Left lung (tissue), 4 donors: ENCODE measurements at regions not wholly inside any gene's neighbourhood (a gene's known extent, or its start where the extent isn't known, plus 50 kb on each side); places are given as distances from the start of the nearest gene placed in this dataset.
"Not testable (repeated sequence)": the region's sequence is repeated elsewhere in the genome, so short reads cannot be mapped to it uniquely, and the experiment has no call there.

ENCODE experiments used
- ATAC-seq: fragments of 200-7000 bp; cut with Tn5 transposase; one replicate; pipeline ENCODE4 v1.9.1; 2020; ENCODE audit warnings: moderate library complexity
- DNase-seq, 4 donors: peaks; one replicate each; pipeline ENCODE4 v3.0.0-alpha.2; 2013 to 2020
- H3K27ac ChIP-seq, 2 donors: fragments of 200-600 bp; sonication (generic) in 1 of 2; one replicate each; pipeline versions ENCODE4 v1.5.0 to v1.8.0; 2020 to 2021
- H3K27me3 ChIP-seq, 2 donors: fragments of 200-600 bp; sonication (generic) in 1 of 2; one replicate each; pipeline versions ENCODE4 v1.5.0 to v1.8.0; 2020 to 2021
- H3K36me3 ChIP-seq, 2 donors: fragments of 200-600 bp; sonication (generic) in 1 of 2; one replicate each; pipeline versions ENCODE4 v1.5.0 to v1.8.0; 2020 to 2021
- H3K4me1 ChIP-seq, 2 donors: fragments of 200-600 bp; one replicate each; pipeline ENCODE4 v1.8.0; 2021
- H3K4me3 ChIP-seq, 2 donors: fragments of 200-600 bp; sonication (generic) in 1 of 2; one replicate each; pipeline versions ENCODE4 v1.5.0 to v1.8.0; 2020 to 2021; ENCODE audit warnings: mild to moderate bottlenecking in 1 of 2
- H3K9me3 ChIP-seq, 2 donors: fragments of 200-600 bp; sonication (generic) in 1 of 2; one replicate each; pipeline versions ENCODE4 v1.5.0 to v1.8.0; 2020 to 2021
- CTCF ChIP-seq, 2 donors: fragments of 200-600 bp; sonication (generic) in 1 of 2; IDR thresholded peaks; one replicate each; pipeline versions ENCODE4 v1.5.0 to v1.8.0; 2021; ENCODE audit warnings: antibody characterized with exemption in 2 of 2
- intact Hi-C, 2 donors: fragments of 100-400 bp; cut with DNase I; formaldehyde crosslinking; loops; one replicate each; pipeline versions ENCODE4 v1.11.2 to v1.14.2; 2022
- donor health status: DM: no; HTN: yes; CAD: no.
- donor health status: DM: no; HTN: no; CAD: no.

- intact Hi-C loops: no loop called here
- ATAC-seq (peak; percentile 70), DNase-seq (no peak)
- Histone ChIP-seq H3K9me3 (no peaks in the 10 kb centered on the region), H3K36me3 (no peaks in the 10 kb centered on the region), H3K27me3 (no peaks in the 10 kb centered on the region), H3K27ac (no peak overlapping the region), H3K4me3 (no peak overlapping the region), H3K4me1 (no peaks in the 10 kb centered on the region)
- TF ChIP-seq CTCF (IDR thresholded peaks at IDR 0.05): no peak
Measured at GRCh38 chr11:66789097-66789890, 53.9 kb upstream of the RCE1 start.

GRCh38 chr11:66787934-66788758 is 55.1 kb upstream of the RCE1 start:
- DNase-seq (peak in 2 of 4 donors; percentile 26 to 43), ATAC-seq (no peak)
- intact Hi-C loops: no loop called here
- Histone ChIP-seq H3K27ac (no peak overlapping the region), H3K9me3 (no peaks in the 10 kb centered on the region), H3K4me3 (no peak overlapping the region), H3K4me1 (no peaks in the 10 kb centered on the region), H3K36me3 (no peaks in the 10 kb centered on the region), H3K27me3 (no peaks in the 10 kb centered on the region)
- TF ChIP-seq CTCF (IDR thresholded peaks at IDR 0.05): no peak

GRCh38 chr11:66784575-66784974 is 55.6 kb upstream of the SPTBN2 start:
- no peak for ATAC-seq
- no peaks in the 10 kb centered on the region for H3K27me3 ChIP-seq
- no peak overlapping the region for H3K4me3 ChIP-seq
- DNase-seq: no peak
- TF ChIP-seq CTCF (IDR thresholded peaks at IDR 0.05): no peak
- intact Hi-C loops: no loop called here
- H3K4me1 ChIP-seq: no peaks in the 10 kb centered on the region
- H3K36me3 ChIP-seq: no peaks in the 10 kb centered on the region
- no peak overlapping the region for H3K27ac ChIP-seq
- H3K9me3 ChIP-seq: no peaks in the 10 kb centered on the region

- no peaks in the 10 kb centered on the region for H3K36me3 ChIP-seq
- intact Hi-C loops: no loop called here
- no peak overlapping the region for H3K27ac ChIP-seq
- H3K27me3 ChIP-seq: no peaks in the 10 kb centered on the region
- no peak overlapping the region for H3K4me3 ChIP-seq
- DNase-seq (no peak), ATAC-seq (no peak)
- no peaks in the 10 kb centered on the region for H3K4me1 ChIP-seq
- no peak for TF ChIP-seq CTCF (IDR thresholded peaks at IDR 0.05)
- H3K9me3 ChIP-seq: no peaks in the 10 kb centered on the region
Measured at GRCh38 chr11:66782726-66783125, 53.7 kb upstream of the SPTBN2 start.

GRCh38 chr11:66779651-66780050 is 50.6 kb upstream of the SPTBN2 start:
- DNase-seq, H3K9me3 ChIP-seq, H3K27me3 ChIP-seq, H3K4me1 ChIP-seq, ATAC-seq, H3K4me3 ChIP-seq, intact Hi-C loops, H3K36me3 ChIP-seq, H3K27ac ChIP-seq: not testable (repeated sequence)
